ENCODE measurements at regions not wholly inside any gene's neighbourhood (a gene's known extent, or its start where the extent isn't known, plus 50 kb on each side); places are given as distances from the start of the nearest gene placed in this dataset.

- no peak for DNase-seq
These were observed 170.5 kb downstream of the AREG start for GRCh38 chr4:74615411-74615810.

GRCh38 chr4:74618166-74618565 is 173.2 kb downstream of the AREG start:
- no peak for DNase-seq

- no peak for DNase-seq
These were observed 173.7 kb downstream of the AREG start for GRCh38 chr4:74618659-74619058.

- no peak for DNase-seq
These were observed 174.2 kb downstream of the BTC start for GRCh38 chr4:74619931-74620702.

- no peak for DNase-seq
These were observed 172.7 kb downstream of the BTC start for GRCh38 chr4:74621616-74622015.

GRCh38 chr4:74623041-74623440 is 171.3 kb downstream of the BTC start:
- peak; percentile 21 for DNase-seq

GRCh38 chr4:74624351-74625151 is 169.8 kb downstream of the BTC start:
- DNase-seq, result no peak

GRCh38 chr4:74625981-74626380 is 168.3 kb downstream of the BTC start:
- DNase-seq, result no peak

GRCh38 chr4:74627093-74627492 is 167.2 kb downstream of the BTC start:
- no peak for DNase-seq

- no peak for DNase-seq
These were observed 166.8 kb downstream of the BTC start for GRCh38 chr4:74627504-74627903.

- DNase-seq, result no peak
These were observed 165.3 kb downstream of the BTC start for GRCh38 chr4:74628852-74629620.

- DNase-seq, result no peak
These were observed 163.8 kb downstream of the BTC start for GRCh38 chr4:74630551-74630950.

GRCh38 chr4:74631338-74631737 is 163.0 kb downstream of the BTC start:
- no peak for DNase-seq

- no peak for DNase-seq
These were observed 162.3 kb downstream of the BTC start for GRCh38 chr4:74631988-74632387.

- DNase-seq, result no peak
These were observed 161.7 kb downstream of the BTC start for GRCh38 chr4:74632634-74633033.

- no peak for DNase-seq
These were observed 159.2 kb downstream of the BTC start for GRCh38 chr4:74635074-74635473.

GRCh38 chr4:74635490-74636123 is 158.7 kb downstream of the BTC start:
- DNase-seq, result no peak

GRCh38 chr4:74638001-74638400 is 156.3 kb downstream of the BTC start:
- DNase-seq, result no peak

- no peak for DNase-seq
These were observed 155.6 kb downstream of the BTC start for GRCh38 chr4:74638689-74639088.

GRCh38 chr4:74640111-74640903 is 154.0 kb downstream of the BTC start:
- no peak for DNase-seq

GRCh38 chr4:74642006-74642405 is 152.3 kb downstream of the BTC start:
- no peak for DNase-seq

GRCh38 chr4:74649193-74649592 is 145.1 kb downstream of the BTC start:
- no peak for DNase-seq

All from right hindlimb (tissue), 1 donor.